ENCODE measurements at regions not wholly inside any gene's neighbourhood (a gene's known extent, or its start where the extent isn't known, plus 50 kb on each side); places are given as distances from the start of the nearest gene placed in this dataset.

- no peak for TF ChIP-seq POLR2AphosphoS5 (IDR thresholded peaks at IDR 0.05; ENCODE audit: low read depth, low read length)
- TF ChIP-seq POLR2A (IDR thresholded peaks at IDR 0.05; ENCODE audit: low read depth, low read length), result no peak
Measured at GRCh38 chr16:51426276-51426675, 275.2 kb upstream of the SALL1 start.

All from GM12892 (cell line).